GM13977 (cell line): ENCODE measurements at regions not wholly inside any gene's neighbourhood (a gene's known extent, or its start where the extent isn't known, plus 50 kb on each side); places are given as distances from the start of the nearest gene placed in this dataset.

Source experiments
- DNase-seq: peaks from one replicate; pipeline ENCODE4 v3.0.0; 2012; ENCODE audit warnings: low spot score
- CTCF ChIP-seq: IDR thresholded peaks from 2 replicates; pipeline ENCODE4 v1.5.1; 2012; ENCODE audit warnings: mild to moderate bottlenecking, control low read depth; ENCODE audit not compliant: insufficient read depth; ENCODE audit errors: extremely low read depth, missing control alignments
- in situ Hi-C: fragments of 300-500 bp; cut with MboI; formaldehyde crosslinking; loops from one replicate; pipeline ENCODE4 v1.12.0; 2022; ENCODE audit warnings: low sequenced_read_pairs, low pct_unique_long_range_greater_than_20kb, mixed read lengths, inconsistent platforms; ENCODE audit not compliant: unreplicated experiment

GRCh38 chr20:60816901-60817300 lies 435.2 kb upstream of the CDH4 start:
- TF ChIP-seq CTCF = no peak
- DNase-seq = no peak
- in situ Hi-C loops = no loop called here

GRCh38 chr20:60817891-60818290 lies 434.2 kb upstream of the CDH4 start:
- TF ChIP-seq CTCF = no peak
- in situ Hi-C loops = no loop called here
- no peak for DNase-seq

DNA sequence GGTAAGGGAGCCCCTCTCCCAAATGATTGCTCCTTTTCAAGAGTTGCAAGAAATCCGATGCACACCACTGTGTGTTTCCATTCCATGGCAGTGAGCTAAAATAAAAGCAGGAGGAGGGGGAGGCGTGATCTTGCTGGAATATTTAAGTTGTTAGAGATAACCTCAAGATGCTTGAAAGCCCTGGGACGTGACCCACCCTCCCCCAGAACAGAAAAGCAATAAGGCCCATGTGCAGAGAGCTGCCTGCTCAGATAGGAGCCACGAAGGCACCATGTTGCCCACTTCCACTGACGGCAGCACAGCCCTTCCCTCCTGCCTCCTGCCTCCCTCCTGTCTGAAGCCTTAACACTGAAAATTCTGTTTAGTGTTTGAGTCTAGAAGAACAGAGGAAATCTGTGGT lies 432.6 kb upstream of the CDH4 start:
- DNase-seq = no peak
- in situ Hi-C loops = no loop called here
- no peak for TF ChIP-seq CTCF

- DNase-seq = no peak
- in situ Hi-C loops = no loop called here
- no peak for TF ChIP-seq CTCF
These were observed 431.9 kb upstream of the CDH4 start for GRCh38 chr20:60820149-60820548.

GRCh38 chr20:60820918-60821317 lies 431.1 kb upstream of the CDH4 start:
- no peak for DNase-seq
- in situ Hi-C loops = no loop called here
- TF ChIP-seq CTCF = no peak

DNA sequence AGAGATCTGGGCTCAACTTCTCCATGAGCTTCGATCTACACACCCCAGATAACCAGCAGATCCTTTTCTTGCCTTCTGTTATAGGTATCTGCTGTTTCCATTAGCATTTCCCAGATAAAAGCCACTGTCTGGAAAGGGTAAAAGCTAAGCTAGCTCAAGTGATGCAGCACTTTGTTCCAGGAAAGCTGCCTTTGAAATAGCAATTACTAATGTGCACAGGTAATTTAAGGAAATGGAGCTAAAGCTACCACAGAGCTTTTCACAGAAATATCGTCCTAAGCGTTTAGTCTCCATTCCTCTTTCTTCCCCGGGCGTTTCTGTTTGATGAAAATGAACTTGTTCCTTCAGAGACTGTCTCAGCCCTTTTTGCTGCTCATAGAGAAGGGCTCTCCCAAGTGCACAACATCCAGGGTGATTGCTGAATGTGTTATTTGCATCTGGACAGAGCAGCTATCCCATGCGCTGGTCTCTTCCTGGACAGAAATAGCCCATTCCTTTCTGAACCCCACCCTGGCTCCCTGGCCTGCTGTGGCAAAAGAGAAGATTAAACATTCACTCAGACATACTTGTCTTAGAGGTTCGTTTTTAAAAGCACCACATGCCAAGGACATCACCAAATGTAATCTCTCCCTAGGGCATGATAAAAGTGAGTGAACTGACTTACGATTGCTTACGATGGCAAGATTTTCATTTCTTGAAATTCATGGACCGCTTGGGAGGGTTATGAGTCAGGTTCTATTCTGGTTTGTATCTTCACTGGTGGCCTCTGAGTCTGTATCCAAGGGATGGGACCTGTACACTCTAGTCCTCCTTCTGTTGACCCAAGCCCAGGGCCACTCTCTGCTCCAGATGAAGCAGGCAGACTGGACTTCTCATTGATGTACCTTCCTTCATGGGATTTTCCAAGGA lies 429.1 kb upstream of the CDH4 start:
- DNase-seq = no peak
- TF ChIP-seq CTCF = no peak
- in situ Hi-C loops = no loop called here
